Endothelial cell of umbilical vein (primary cell): ENCODE measurements at regions not wholly inside any gene's neighbourhood (a gene's known extent, or its start where the extent isn't known, plus 50 kb on each side); places are given as distances from the start of the nearest gene placed in this dataset.

Experiments
- CTCF ChIP-seq, 2 donors: IDR thresholded peaks; 1 replicate in 1 of 2; 2 replicates in 1 of 2; pipeline ENCODE4 v1.5.1; 2011; ENCODE audit warnings: low read length in 2 of 2, mild to moderate bottlenecking in 2 of 2, moderate library complexity in 2 of 2, control low read depth in 1 of 2, inconsistent platforms in 1 of 2, low read depth in 1 of 2; ENCODE audit not compliant: insufficient read depth in 1 of 2; ENCODE audit errors: extremely low read depth in 1 of 2
- EZH2 ChIP-seq: IDR thresholded peaks from 2 replicates; pipeline ENCODE4 v1.6.1; 2012; ENCODE audit warnings: borderline replicate concordance, low read depth, mild to moderate bottlenecking, moderate library complexity, low read length, inconsistent platforms; ENCODE audit not compliant: severe bottlenecking
- FOS ChIP-seq: IDR thresholded peaks from 2 replicates; pipeline ENCODE4 v1.6.1; 2011; ENCODE audit warnings: mild to moderate bottlenecking, low read length, moderate library complexity, borderline replicate concordance; ENCODE audit not compliant: insufficient read depth
- GATA2 ChIP-seq: IDR thresholded peaks from 2 replicates; pipeline ENCODE4 v1.7.0; 2011; ENCODE audit warnings: low read depth, mild to moderate bottlenecking, moderate library complexity, mixed read lengths, low read length; ENCODE audit not compliant: insufficient read length, insufficient read depth
- JUN ChIP-seq: IDR thresholded peaks from 2 replicates; pipeline ENCODE4 v1.6.1; 2011; ENCODE audit warnings: borderline replicate concordance, low read depth; ENCODE audit not compliant: insufficient read length, insufficient read depth
- MAX ChIP-seq: IDR thresholded peaks from 2 replicates; pipeline ENCODE4 v1.6.1; 2011; ENCODE audit not compliant: insufficient read depth, insufficient read length
- MYC ChIP-seq: IDR thresholded peaks from one replicate; pipeline ENCODE4 v1.6.1; 2011; ENCODE audit warnings: mild to moderate bottlenecking, low read depth, low read length
- POLR2A ChIP-seq: IDR thresholded peaks from 2 replicates; pipeline ENCODE4 v1.6.1; 2012; ENCODE audit warnings: low read depth, mild to moderate bottlenecking, control low read depth, low read length
- POLR2AphosphoS5 ChIP-seq: IDR thresholded peaks from 2 replicates; pipeline ENCODE4 v1.6.1; 2012; ENCODE audit warnings: low read depth, mild to moderate bottlenecking, control low read depth, low read length, moderate library complexity; ENCODE audit not compliant: insufficient read depth

- TF ChIP-seq CTCF (IDR thresholded peaks at IDR 0.05; ENCODE audit: extremely low read depth in 1 of 2, insufficient read depth in 1 of 2, low read depth in 1 of 2, low read length in 2 of 2) = peak in 1 of 2 donors; percentile 11
- no peak for TF ChIP-seq EZH2
- TF ChIP-seq FOS = no peak
- no peak for TF ChIP-seq POLR2AphosphoS5
- TF ChIP-seq POLR2A = no peak
- TF ChIP-seq JUN = no peak
- no peak for TF ChIP-seq MAX
- TF ChIP-seq MYC = no peak
- no peak for TF ChIP-seq GATA2
These were observed 448.2 kb downstream of the GADD45G start for GRCh38 chr9:90053027-90053426.
